ENCODE measurements at regions not wholly inside any gene's neighbourhood (a gene's known extent, or its start where the extent isn't known, plus 50 kb on each side); places are given as distances from the start of the nearest gene placed in this dataset.

GRCh38 chr21:27741736-27742135, 774.8 kb upstream of the ADAMTS5 start:
- TF ChIP-seq POLR2A (IDR thresholded peaks at IDR 0.05; ENCODE audit: low read length) (no peak), GATA1 (IDR thresholded peaks at IDR 0.05; ENCODE audit: low read depth, low read length) (no peak)
